ENCODE measurements at regions not wholly inside any gene's neighbourhood (a gene's known extent, or its start where the extent isn't known, plus 50 kb on each side); places are given as distances from the start of the nearest gene placed in this dataset.

DNA sequence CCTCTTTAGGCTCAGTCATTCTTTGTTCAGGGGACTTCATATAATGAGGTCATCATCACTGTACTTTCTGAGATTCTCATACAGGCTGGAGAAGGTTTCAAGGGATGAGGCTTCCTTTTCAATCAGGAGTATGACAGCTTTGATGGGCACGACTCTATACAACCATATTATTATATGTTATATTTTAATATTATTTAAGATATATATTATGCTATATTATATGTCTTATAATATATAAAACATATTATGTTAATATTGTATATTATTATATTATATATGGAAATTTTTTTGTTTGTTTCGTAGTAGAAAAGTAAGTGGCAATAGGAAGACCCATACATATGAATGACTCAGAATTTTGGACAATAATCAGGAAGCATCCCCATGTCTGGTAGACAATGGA, 78.0 kb upstream of the GATA6 start:
- ChIA-PET POLR2A (no interaction called here), CTCF (no interaction called here)
- H3K4me1 ChIP-seq (ENCODE audit: control insufficient read depth, insufficient read depth, low read length): no peaks in the 10 kb centered on the region; the same call in 1 of the 2 replicates
- H3K27me3 ChIP-seq (ENCODE audit: control insufficient read depth, insufficient read depth, low read length): no peaks in the 10 kb centered on the region
- H3K9me3 ChIP-seq (ENCODE audit: control insufficient read depth, insufficient read depth, low read depth, low read length): no peaks in the 10 kb centered on the region
- H3K36me3 ChIP-seq (ENCODE audit: control insufficient read depth, insufficient read depth, low read length): no peaks in the 10 kb centered on the region
- intact Hi-C loops (cut with micrococcal nuclease; ENCODE audit: unreplicated experiment): no loop called here
- ATAC-seq: no peak
- H3K4me3 ChIP-seq (ENCODE audit: low read depth in 2 of 2, low read length in 2 of 2): no peak overlapping the region
- in situ Hi-C loops (cut with HindIII; ENCODE audit: low pct_unique_long_range_greater_than_20kb, low sequenced_read_pairs): no loop called here
- DNase-seq (ENCODE audit: low read depth, low spot score): no peak
- no TSS peak for BruUV-seq (replicated peaks)
- no peak overlapping the region for H3K27ac ChIP-seq (ENCODE audit: low read length)
- TF ChIP-seq TCF7L2 (IDR thresholded peaks at IDR 0.05; ENCODE audit: low read depth, low read length): no peak

DNA sequence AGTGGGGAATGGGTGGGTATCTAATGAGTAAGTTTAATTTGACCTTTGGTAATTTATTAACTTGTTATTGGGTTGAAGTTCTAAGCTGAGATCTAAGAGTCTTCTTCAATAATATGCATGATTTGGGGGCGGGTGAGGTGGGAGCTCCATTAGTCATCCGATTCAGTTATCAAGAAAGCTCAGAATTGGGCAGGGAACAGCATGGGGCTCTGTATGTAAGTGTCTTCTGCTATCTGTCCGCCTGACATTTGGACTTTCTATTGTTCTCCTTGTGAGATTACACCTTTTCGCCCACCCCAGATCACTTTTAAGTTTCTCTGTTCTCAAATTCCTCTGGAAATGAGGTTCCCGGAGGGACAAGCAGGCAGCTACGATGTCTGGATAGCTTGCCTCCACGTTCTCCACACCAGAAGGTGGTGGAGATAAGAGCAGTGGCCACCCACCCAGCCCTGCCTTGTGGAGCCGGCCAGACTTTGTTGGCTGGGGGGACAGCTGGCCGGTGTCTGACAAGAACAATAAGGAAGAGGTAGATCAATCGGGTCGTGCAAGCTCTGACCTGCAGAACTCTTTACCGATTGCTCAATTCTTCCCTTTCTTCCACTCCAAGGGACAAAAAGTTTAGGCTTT, 75.5 kb upstream of the GATA6 start:
- no peaks in the 10 kb centered on the region for H3K9me3 ChIP-seq (ENCODE audit: control insufficient read depth, insufficient read depth, low read depth, low read length)
- BruUV-seq (replicated peaks): no TSS peak
- DNase-seq (ENCODE audit: low read depth, low spot score): no peak
- H3K4me3 ChIP-seq (ENCODE audit: low read depth in 2 of 2, low read length in 2 of 2): no peak overlapping the region
- in situ Hi-C loops (cut with HindIII; ENCODE audit: low pct_unique_long_range_greater_than_20kb, low sequenced_read_pairs): no loop called here
- no peak for TF ChIP-seq TCF7L2 (IDR thresholded peaks at IDR 0.05; ENCODE audit: low read depth, low read length)
- no peak for TF ChIP-seq POLR2AphosphoS5 (IDR thresholded peaks at IDR 0.05; ENCODE audit: low read depth, low read length)
- TF ChIP-seq, protein P1, sequence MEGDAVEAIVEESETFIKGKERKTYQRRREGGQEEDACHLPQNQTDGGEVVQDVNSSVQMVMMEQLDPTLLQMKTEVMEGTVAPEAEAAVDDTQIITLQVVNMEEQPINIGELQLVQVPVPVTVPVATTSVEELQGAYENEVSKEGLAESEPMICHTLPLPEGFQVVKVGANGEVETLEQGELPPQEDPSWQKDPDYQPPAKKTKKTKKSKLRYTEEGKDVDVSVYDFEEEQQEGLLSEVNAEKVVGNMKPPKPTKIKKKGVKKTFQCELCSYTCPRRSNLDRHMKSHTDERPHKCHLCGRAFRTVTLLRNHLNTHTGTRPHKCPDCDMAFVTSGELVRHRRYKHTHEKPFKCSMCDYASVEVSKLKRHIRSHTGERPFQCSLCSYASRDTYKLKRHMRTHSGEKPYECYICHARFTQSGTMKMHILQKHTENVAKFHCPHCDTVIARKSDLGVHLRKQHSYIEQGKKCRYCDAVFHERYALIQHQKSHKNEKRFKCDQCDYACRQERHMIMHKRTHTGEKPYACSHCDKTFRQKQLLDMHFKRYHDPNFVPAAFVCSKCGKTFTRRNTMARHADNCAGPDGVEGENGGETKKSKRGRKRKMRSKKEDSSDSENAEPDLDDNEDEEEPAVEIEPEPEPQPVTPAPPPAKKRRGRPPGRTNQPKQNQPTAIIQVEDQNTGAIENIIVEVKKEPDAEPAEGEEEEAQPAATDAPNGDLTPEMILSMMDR (IDR thresholded peaks at IDR 0.05): no peak
- TF ChIP-seq, protein P2, sequence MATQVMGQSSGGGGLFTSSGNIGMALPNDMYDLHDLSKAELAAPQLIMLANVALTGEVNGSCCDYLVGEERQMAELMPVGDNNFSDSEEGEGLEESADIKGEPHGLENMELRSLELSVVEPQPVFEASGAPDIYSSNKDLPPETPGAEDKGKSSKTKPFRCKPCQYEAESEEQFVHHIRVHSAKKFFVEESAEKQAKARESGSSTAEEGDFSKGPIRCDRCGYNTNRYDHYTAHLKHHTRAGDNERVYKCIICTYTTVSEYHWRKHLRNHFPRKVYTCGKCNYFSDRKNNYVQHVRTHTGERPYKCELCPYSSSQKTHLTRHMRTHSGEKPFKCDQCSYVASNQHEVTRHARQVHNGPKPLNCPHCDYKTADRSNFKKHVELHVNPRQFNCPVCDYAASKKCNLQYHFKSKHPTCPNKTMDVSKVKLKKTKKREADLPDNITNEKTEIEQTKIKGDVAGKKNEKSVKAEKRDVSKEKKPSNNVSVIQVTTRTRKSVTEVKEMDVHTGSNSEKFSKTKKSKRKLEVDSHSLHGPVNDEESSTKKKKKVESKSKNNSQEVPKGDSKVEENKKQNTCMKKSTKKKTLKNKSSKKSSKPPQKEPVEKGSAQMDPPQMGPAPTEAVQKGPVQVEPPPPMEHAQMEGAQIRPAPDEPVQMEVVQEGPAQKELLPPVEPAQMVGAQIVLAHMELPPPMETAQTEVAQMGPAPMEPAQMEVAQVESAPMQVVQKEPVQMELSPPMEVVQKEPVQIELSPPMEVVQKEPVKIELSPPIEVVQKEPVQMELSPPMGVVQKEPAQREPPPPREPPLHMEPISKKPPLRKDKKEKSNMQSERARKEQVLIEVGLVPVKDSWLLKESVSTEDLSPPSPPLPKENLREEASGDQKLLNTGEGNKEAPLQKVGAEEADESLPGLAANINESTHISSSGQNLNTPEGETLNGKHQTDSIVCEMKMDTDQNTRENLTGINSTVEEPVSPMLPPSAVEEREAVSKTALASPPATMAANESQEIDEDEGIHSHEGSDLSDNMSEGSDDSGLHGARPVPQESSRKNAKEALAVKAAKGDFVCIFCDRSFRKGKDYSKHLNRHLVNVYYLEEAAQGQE (IDR thresholded peaks at IDR 0.05; ENCODE audit: insufficient read depth in 1 of 2, low read depth in 2 of 2, low read length in 1 of 2): no peak
- no peak for TF ChIP-seq SIN3A (IDR thresholded peaks at IDR 0.05; ENCODE audit: borderline replicate concordance, insufficient read depth, low read depth, low read length)
- ChIA-PET CTCF (no interaction called here), POLR2A (no interaction called here)
- ATAC-seq: no peak
- intact Hi-C loops (cut with micrococcal nuclease; ENCODE audit: unreplicated experiment): no loop called here
- H3K36me3 ChIP-seq (ENCODE audit: control insufficient read depth, insufficient read depth, low read length): no peaks in the 10 kb centered on the region
- H3K4me1 ChIP-seq (ENCODE audit: control insufficient read depth, insufficient read depth, low read length): no peaks in the 10 kb centered on the region; the same call in 1 of the 2 replicates
- H3K27ac ChIP-seq (ENCODE audit: low read length): no peak overlapping the region
- H3K27me3 ChIP-seq (ENCODE audit: control insufficient read depth, insufficient read depth, low read length): no peaks in the 10 kb centered on the region

DNA sequence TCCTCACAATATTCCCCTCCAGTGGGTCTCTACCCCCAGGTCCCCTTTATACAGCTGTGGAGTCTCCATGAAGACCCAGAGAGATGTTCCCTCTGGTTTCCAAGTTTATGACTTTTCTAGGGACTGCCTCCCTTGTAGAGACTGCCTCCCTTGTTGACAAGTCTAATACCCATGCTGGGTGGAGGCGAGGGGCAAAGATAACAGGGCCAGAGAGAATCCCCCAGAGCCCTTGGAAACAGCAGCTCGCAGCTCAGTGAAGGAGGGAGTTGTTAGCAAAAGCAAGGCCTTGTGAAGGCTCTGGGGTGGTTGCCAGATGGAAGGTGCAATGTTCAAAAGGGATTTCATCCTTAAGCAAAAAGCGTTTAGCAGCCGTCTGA, 75.0 kb upstream of the GATA6 start:
- no peak for ATAC-seq
- no TSS peak for BruUV-seq (replicated peaks)
- Histone ChIP-seq H3K9me3 (ENCODE audit: control insufficient read depth, insufficient read depth, low read depth, low read length) (no peaks in the 10 kb centered on the region), H3K4me3 (ENCODE audit: low read depth in 2 of 2, low read length in 2 of 2) (no peak overlapping the region), H3K36me3 (ENCODE audit: control insufficient read depth, insufficient read depth, low read length) (no peaks in the 10 kb centered on the region), H3K27me3 (ENCODE audit: control insufficient read depth, insufficient read depth, low read length) (no peaks in the 10 kb centered on the region), H3K27ac (ENCODE audit: low read length) (no peak overlapping the region), H3K4me1 (ENCODE audit: control insufficient read depth, insufficient read depth, low read length) (no peaks in the 10 kb centered on the region; the same call in 1 of the 2 replicates)
- POLR2A ChIA-PET: no interaction called here
- CTCF ChIA-PET: no interaction called here
- intact Hi-C loops (cut with micrococcal nuclease; ENCODE audit: unreplicated experiment) (no loop called here), in situ Hi-C loops (cut with HindIII; ENCODE audit: low pct_unique_long_range_greater_than_20kb, low sequenced_read_pairs) (no loop called here)
- no peak for DNase-seq (ENCODE audit: low read depth, low spot score)
- TF ChIP-seq SIN3A (IDR thresholded peaks at IDR 0.05; ENCODE audit: borderline replicate concordance, insufficient read depth, low read depth, low read length) (no peak), POLR2AphosphoS5 (IDR thresholded peaks at IDR 0.05; ENCODE audit: low read depth, low read length) (no peak), TCF7L2 (IDR thresholded peaks at IDR 0.05; ENCODE audit: low read depth, low read length) (no peak)
- TF ChIP-seq, protein P1 (IDR thresholded peaks at IDR 0.05): no peak
- TF ChIP-seq, protein P2 (IDR thresholded peaks at IDR 0.05; ENCODE audit: insufficient read depth in 1 of 2, low read depth in 2 of 2, low read length in 1 of 2): no peak

Measured in Panc1 (cell line).